HEK293 (cell line): ENCODE measurements at regions not wholly inside any gene's neighbourhood (a gene's known extent, or its start where the extent isn't known, plus 50 kb on each side); places are given as distances from the start of the nearest gene placed in this dataset.

Experiments
- CTCF ChIA-PET: fragments of 350-600 bp; formaldehyde crosslinking; extraction: SDS; loops from one replicate; lab custom pipeline; 2021; ENCODE audit warnings: antibody characterized with exemption; lab: Yijun Ruan, JAX
- POLR2A ChIA-PET: fragments of 300-600 bp; formaldehyde crosslinking; extraction: SDS; loops from one replicate; lab custom pipeline; 2020; ENCODE audit warnings: antibody characterized with exemption, inconsistent platforms; lab: Yijun Ruan, JAX
- H3K27ac ChIP-seq: fragments of 200-500 bp; sonication (Bioruptor generic); 2 replicates; pipeline ENCODE4 v1.5.1; 2014; ENCODE audit warnings: low read depth, low read length, control low read depth, inconsistent platforms; ENCODE audit errors: extremely low read depth
- H3K36me3 ChIP-seq, 2 experiments: fragments of 200-500 bp in 1 of 2; sonication (Bioruptor generic) in 1 of 2; 1 replicate in 1 of 2; 2 replicates in 1 of 2; pipeline ENCODE4 v1.5.1; 2014 to 2017; ENCODE audit warnings: inconsistent platforms in 2 of 2, low read length in 2 of 2; ENCODE audit not compliant: control insufficient read depth in 2 of 2, insufficient read depth in 1 of 2
- H3K4me1 ChIP-seq: fragments of 200-500 bp; sonication (Bioruptor generic); 2 replicates; pipeline ENCODE4 v1.5.1; 2014; ENCODE audit warnings: mild to moderate bottlenecking, low read length, inconsistent platforms; ENCODE audit not compliant: control insufficient read depth, insufficient read depth
- H3K4me3 ChIP-seq: 2 replicates; pipeline ENCODE4 v1.5.1; 2011; ENCODE audit warnings: low read depth, mild to moderate bottlenecking, control low read depth, low read length, moderate library complexity
- H3K9me3 ChIP-seq: fragments of 200-500 bp; sonication (Bioruptor generic); 2 replicates; pipeline ENCODE4 v1.5.1; 2014; ENCODE audit warnings: low read depth, low read length, inconsistent platforms; ENCODE audit not compliant: control insufficient read depth, insufficient read depth
- GLI4 ChIP-seq: fragments of 450-650 bp; formaldehyde crosslinking; IDR thresholded peaks from 2 replicates; pipeline ENCODE4 v1.5.1; 2016; ENCODE audit warnings: missing biosample characterization, missing genetic modification characterization
- HOXA7 ChIP-seq: sonication (generic); formaldehyde crosslinking; IDR thresholded peaks from 2 replicates; pipeline ENCODE4 v1.8.1; 2022; ENCODE audit warnings: missing genetic modification reagents, borderline replicate concordance
- IKZF3 ChIP-seq: fragments of 450-650 bp; IDR thresholded peaks from 2 replicates; pipeline ENCODE4 v1.5.0; 2018; ENCODE audit warnings: missing biosample characterization, mild to moderate bottlenecking, missing genetic modification characterization, moderate library complexity
- KLF17 ChIP-seq: fragments of 450-650 bp; formaldehyde crosslinking; IDR thresholded peaks from 2 replicates; pipeline ENCODE4 v1.5.1; 2016; ENCODE audit warnings: missing biosample characterization, missing genetic modification characterization
- KLF9 ChIP-seq: fragments of 450-650 bp; formaldehyde crosslinking; IDR thresholded peaks from 2 replicates; pipeline ENCODE4 v1.5.1; 2016; ENCODE audit warnings: missing biosample characterization, missing genetic modification characterization, low read depth
- ZFP37 ChIP-seq: fragments of 450-650 bp; formaldehyde crosslinking; IDR thresholded peaks from 2 replicates; pipeline ENCODE4 v1.5.1; 2016; ENCODE audit warnings: missing biosample characterization, missing genetic modification characterization
- ZNF114 ChIP-seq: fragments of 450-650 bp; formaldehyde crosslinking; IDR thresholded peaks from 2 replicates; pipeline ENCODE4 v1.5.0; 2017; ENCODE audit warnings: missing biosample characterization, missing genetic modification characterization
- ZNF133 ChIP-seq: fragments of 450-650 bp; formaldehyde crosslinking; IDR thresholded peaks from 2 replicates; pipeline ENCODE4 v1.5.1; 2016; ENCODE audit warnings: missing biosample characterization, missing genetic modification characterization
- ZNF23 ChIP-seq: fragments of 450-650 bp; formaldehyde crosslinking; IDR thresholded peaks from 2 replicates; pipeline ENCODE4 v1.5.1; 2016; ENCODE audit warnings: missing biosample characterization, missing genetic modification characterization, borderline replicate concordance
- ZNF239 ChIP-seq: fragments of 450-650 bp; formaldehyde crosslinking; IDR thresholded peaks from 2 replicates; pipeline ENCODE4 v1.5.1; 2016; ENCODE audit warnings: missing biosample characterization, missing genetic modification characterization
- ZNF274 ChIP-seq, 2 experiments: fragments of 200-500 bp in 1 of 2; fragments of 450-650 bp in 1 of 2; sonication (Bioruptor generic) in 1 of 2; formaldehyde crosslinking in 1 of 2; IDR thresholded peaks; 2 replicates each; pipeline versions ENCODE4 v1.5.1 to v1.6.1; 2014 to 2016; ENCODE audit warnings: borderline replicate concordance in 1 of 2, inconsistent platforms in 1 of 2, low read length in 1 of 2, missing biosample characterization in 1 of 2, missing genetic modification characterization in 1 of 2
- ZNF302 ChIP-seq: fragments of 450-650 bp; formaldehyde crosslinking; IDR thresholded peaks from 2 replicates; pipeline ENCODE4 v1.5.1; 2016; ENCODE audit warnings: missing biosample characterization, missing genetic modification characterization, low read depth
- ZNF335 ChIP-seq: fragments of 450-650 bp; formaldehyde crosslinking; conservative IDR thresholded peaks from 2 replicates; pipeline ENCODE4 v1.5.1; 2016; ENCODE audit warnings: missing biosample characterization, missing genetic modification characterization
- ZNF366 ChIP-seq: fragments of 450-650 bp; formaldehyde crosslinking; conservative IDR thresholded peaks from 2 replicates; pipeline ENCODE4 v1.5.1; 2016; ENCODE audit warnings: missing biosample characterization, missing genetic modification characterization
- ZNF449 ChIP-seq: fragments of 450-650 bp; formaldehyde crosslinking; IDR thresholded peaks from 2 replicates; pipeline ENCODE4 v1.5.1; 2017; ENCODE audit warnings: missing biosample characterization, mild to moderate bottlenecking, missing genetic modification characterization, moderate library complexity
- ZNF510 ChIP-seq: fragments of 450-650 bp; formaldehyde crosslinking; IDR thresholded peaks from 2 replicates; pipeline ENCODE4 v1.5.1; 2018; ENCODE audit warnings: mild to moderate bottlenecking, missing genetic modification characterization, missing biosample characterization; ENCODE audit not compliant: insufficient replicate concordance
- ZNF529 ChIP-seq: fragments of 450-650 bp; formaldehyde crosslinking; IDR thresholded peaks from 2 replicates; pipeline ENCODE4 v1.5.1; 2017; ENCODE audit warnings: missing genetic modification characterization, missing biosample characterization; ENCODE audit not compliant: insufficient replicate concordance
- ZNF677 ChIP-seq: fragments of 450-650 bp; IDR thresholded peaks from 2 replicates; pipeline ENCODE4 v1.5.0; 2018; ENCODE audit warnings: missing biosample characterization, mild to moderate bottlenecking, missing genetic modification characterization, moderate library complexity
- ZNF692 ChIP-seq: fragments of 450-650 bp; formaldehyde crosslinking; IDR thresholded peaks from 2 replicates; pipeline ENCODE4 v1.5.1; 2016; ENCODE audit warnings: missing biosample characterization, missing genetic modification characterization
- ZNF777 ChIP-seq: fragments of 450-650 bp; formaldehyde crosslinking; IDR thresholded peaks from 2 replicates; pipeline ENCODE4 v1.5.1; 2017; ENCODE audit warnings: missing biosample characterization, missing genetic modification characterization, borderline replicate concordance
- ZNF843 ChIP-seq: fragments of 450-650 bp; formaldehyde crosslinking; IDR thresholded peaks from 2 replicates; pipeline ENCODE4 v1.5.1; 2016; ENCODE audit warnings: missing biosample characterization, missing genetic modification characterization
- ZSCAN16 ChIP-seq: fragments of 450-650 bp; formaldehyde crosslinking; IDR thresholded peaks from 2 replicates; pipeline ENCODE4 v1.5.1; 2016; ENCODE audit warnings: missing biosample characterization, missing genetic modification characterization
- ZSCAN23 ChIP-seq: fragments of 450-650 bp; formaldehyde crosslinking; IDR thresholded peaks from 2 replicates; pipeline ENCODE4 v1.5.1; 2016; ENCODE audit warnings: missing biosample characterization, missing genetic modification characterization

GRCh38 chr12:25623816-25624215, 70.7 kb upstream of the LMNTD1 start (continued):
- TF ChIP-seq KLF9 (tag by site-specific recombination) (no peak), KLF17 (tag by site-specific recombination) (no peak), ZNF366 (tag by site-specific recombination) (no peak), ZFP37 (no peak), ZNF529 (tag by site-specific recombination) (no peak), ZNF133 (tag by site-specific recombination) (no peak), GLI4 (tag by site-specific recombination) (no peak), ZNF843 (tag by site-specific recombination) (no peak), ZNF23 (tag by site-specific recombination) (no peak)

- H3K36me3 ChIP-seq = no peaks in the 10 kb centered on the region
- no peak overlapping the region for H3K4me3 ChIP-seq
- H3K9me3 ChIP-seq = no peaks in the 10 kb centered on the region
- ChIA-PET CTCF (no interaction called here), POLR2A (no interaction called here)
- no peak overlapping the region for H3K27ac ChIP-seq
- H3K4me1 ChIP-seq = no peaks in the 10 kb centered on the region
- TF ChIP-seq ZNF114 (tag by site-specific recombination) (no peak), ZNF23 (tag by site-specific recombination) (no peak), ZNF335 (tag by site-specific recombination) (no peak), ZSCAN23 (no peak), ZNF692 (tag by site-specific recombination) (no peak), ZNF510 (tag by site-specific recombination) (no peak), ZNF777 (tag by site-specific recombination) (no peak), IKZF3 (tag by site-specific recombination) (no peak), ZNF449 (tag by site-specific recombination) (no peak), ZNF677 (tag by site-specific recombination) (no peak), ZSCAN16 (tag by site-specific recombination) (no peak), ZNF239 (tag by site-specific recombination) (no peak), HOXA7 (CRISPR knock-in tag) (no peak), ZNF274 (IDR thresholded peaks at IDR 0.05; ENCODE audit: low read length) (no peak), ZNF274 (tag by site-specific recombination; IDR thresholded peaks at IDR 0.05; ENCODE audit: borderline replicate concordance) (no peak), ZNF302 (tag by site-specific recombination) (no peak)
These were observed 72.1 kb upstream of the LMNTD1 start for GRCh38 chr12:25625146-25625545.
